GM12878 (cell line): ENCODE measurements at regions not wholly inside any gene's neighbourhood (a gene's known extent, or its start where the extent isn't known, plus 50 kb on each side); places are given as distances from the start of the nearest gene placed in this dataset.

ENCODE experiments used
- ATAC-seq: fragments of 200-7000 bp; cut with Tn5 transposase; 3 replicates; pipeline ENCODE4 v1.9.1; 2020; ENCODE audit warnings: mild to moderate bottlenecking, moderate library complexity
- BruUV-seq: library from RNA; stranded (reverse); fragments of 400-500 nt; replicated peaks from 2 replicates; lab custom pipeline; 2021; lab: Mats Ljungman, UMichigan
- CTCF ChIA-PET: fragments of 300-600 bp; sonication (Branson Sonifier 250); formaldehyde crosslinking; extraction: SDS; loops from one replicate; lab custom pipeline; 2021; ENCODE audit warnings: inconsistent platforms; lab: Yijun Ruan, JAX
- POLR2A ChIA-PET: fragments of 350-600 bp; formaldehyde crosslinking; extraction: SDS; loops from one replicate; lab custom pipeline; 2021; ENCODE audit warnings: inconsistent platforms; lab: Charles Lee
- RAD21 ChIA-PET: fragments of 300-600 bp; sonication (Branson Sonifier 250); formaldehyde crosslinking; loops from one replicate; lab custom pipeline; 2023; ENCODE audit warnings: antibody characterized with exemption; ENCODE audit not compliant: unreplicated experiment; lab: Charles Lee
- SMC1A ChIA-PET: fragments of 300-600 bp; sonication (Branson Sonifier 250); formaldehyde crosslinking; loops from one replicate; lab custom pipeline; 2023; ENCODE audit not compliant: unreplicated experiment, uncharacterized antibody; lab: Charles Lee
- DNase-seq: peaks from one replicate; pipeline ENCODE4 v3.0.0-alpha.2; 2011; ENCODE audit warnings: low read depth, low spot score
- FAIRE-seq: peaks from 3 replicates; lab custom pipeline; 2011; peaks lifted over from hg19 to GRCh38; lab: Jason Lieb, UNC
- H2AFZ ChIP-seq: 2 replicates; pipeline ENCODE4 v1.6.0; 2011; ENCODE audit warnings: low read depth, low read length, control low read depth; ENCODE audit not compliant: control insufficient read depth
- H3K27ac ChIP-seq: 2 replicates; pipeline ENCODE4 v1.5.1; 2011; ENCODE audit warnings: control low read depth; ENCODE audit not compliant: control insufficient read depth, insufficient read depth
- H3K27me3 ChIP-seq, 2 experiments: replicated peaks in 1 of 2; 2 replicates each; pipeline versions ENCODE4 v1.6.0 to v1.6.1; 2011; ENCODE audit warnings: low read length in 1 of 2; ENCODE audit not compliant: control insufficient read depth in 2 of 2, insufficient read depth in 2 of 2
- H3K36me3 ChIP-seq, 2 experiments: 2 replicates each; pipeline ENCODE4 v1.5.1; 2011; ENCODE audit warnings: low read length in 1 of 2; ENCODE audit not compliant: control insufficient read depth in 2 of 2, insufficient read depth in 2 of 2
- H3K4me1 ChIP-seq: 2 replicates; pipeline ENCODE4 v1.6.1; 2011; ENCODE audit warnings: mild to moderate bottlenecking, low read length, moderate library complexity, mixed read lengths; ENCODE audit not compliant: control insufficient read depth, insufficient read depth
- H3K4me2 ChIP-seq: 2 replicates; pipeline ENCODE4 v1.6.0; 2011; ENCODE audit warnings: control low read depth; ENCODE audit not compliant: control insufficient read depth, insufficient read depth
- H3K4me3 ChIP-seq: fragments of 200-600 bp; sonication (generic); 2 replicates; pipeline ENCODE4 v1.5.1; 2016
- H3K79me2 ChIP-seq: 2 replicates; pipeline ENCODE4 v1.6.0; 2011; ENCODE audit warnings: low read length; ENCODE audit not compliant: control insufficient read depth, insufficient read depth
- H3K9ac ChIP-seq: 2 replicates; pipeline ENCODE4 v1.8.0; 2011; ENCODE audit warnings: low read length, control low read depth, mixed read lengths; ENCODE audit not compliant: control insufficient read depth, insufficient read depth
- H3K9me3 ChIP-seq: replicated peaks from 3 replicates; pipeline ENCODE4 v1.5.1; 2011; ENCODE audit warnings: mild to moderate bottlenecking, low read length; ENCODE audit not compliant: control insufficient read depth, insufficient read depth
- H4K20me1 ChIP-seq: 2 replicates; pipeline ENCODE4 v1.6.0; 2011; ENCODE audit not compliant: control insufficient read depth, insufficient read depth
- BACH1 ChIP-seq: fragments of 450-650 bp; IDR thresholded peaks from 2 replicates; pipeline ENCODE4 v1.6.1; 2017; ENCODE audit warnings: mild to moderate bottlenecking, borderline replicate concordance
- CBFB ChIP-seq: IDR thresholded peaks from 2 replicates; pipeline ENCODE4 v1.6.1; 2016; ENCODE audit warnings: antibody characterized with exemption, low read depth
- EED ChIP-seq: sonication (generic); IDR thresholded peaks from 2 replicates; pipeline ENCODE4 v1.6.1; 2016; ENCODE audit warnings: antibody characterized with exemption, low read depth
- EZH2 ChIP-seq: IDR thresholded peaks from 2 replicates; pipeline ENCODE4 v1.6.1; 2012; ENCODE audit warnings: low read depth, mild to moderate bottlenecking, control low read depth, inconsistent platforms, low read length, borderline replicate concordance; ENCODE audit not compliant: control insufficient read depth
- IKZF1 ChIP-seq: fragments of 450-650 bp; conservative IDR thresholded peaks from 2 replicates; pipeline ENCODE4 v1.6.1; 2017; ENCODE audit warnings: antibody characterized with exemption, mild to moderate bottlenecking
- JUNB ChIP-seq: IDR thresholded peaks from 2 replicates; pipeline ENCODE4 v1.6.1; 2016; ENCODE audit warnings: antibody characterized with exemption, mild to moderate bottlenecking
- LARP7 ChIP-seq: fragments of 450-650 bp; IDR thresholded peaks from 2 replicates; pipeline ENCODE4 v1.6.1; 2017; ENCODE audit warnings: mild to moderate bottlenecking
- MYB ChIP-seq: fragments of 150-350 bp; IDR thresholded peaks from 2 replicates; pipeline ENCODE4 v1.6.1; 2014; ENCODE audit warnings: mild to moderate bottlenecking, low read depth, low read length, borderline replicate concordance
- NRF1 ChIP-seq: conservative IDR thresholded peaks from 2 replicates; pipeline ENCODE4 v1.6.1; 2011; ENCODE audit warnings: mild to moderate bottlenecking, low read depth, low read length, improper control_type of control experiment
- PRDM15 ChIP-seq: fragments of 450-650 bp; formaldehyde crosslinking; IDR thresholded peaks from 2 replicates; pipeline ENCODE4 v1.4.0; 2020; ENCODE audit warnings: mild to moderate bottlenecking, moderate library complexity
- RAD21 ChIP-seq: IDR thresholded peaks from 2 replicates; pipeline ENCODE4 v1.6.1; 2011; ENCODE audit warnings: mild to moderate bottlenecking, low read depth, low read length, moderate library complexity; ENCODE audit not compliant: insufficient read depth
- RUNX3 ChIP-seq: IDR thresholded peaks from 2 replicates; pipeline ENCODE4 v1.6.1; 2012; ENCODE audit warnings: low read length, inconsistent platforms
- SREBF1 ChIP-seq: IDR thresholded peaks from 2 replicates; pipeline ENCODE4 v1.6.1; 2012; ENCODE audit warnings: mild to moderate bottlenecking, low read length
- YBX1 ChIP-seq: fragments of 450-650 bp; IDR thresholded peaks from 2 replicates; pipeline ENCODE4 v1.6.1; 2016; ENCODE audit warnings: antibody characterized with exemption
- ZBED1 ChIP-seq: IDR thresholded peaks from 2 replicates; pipeline ENCODE4 v1.6.1; 2016; ENCODE audit warnings: borderline replicate concordance
- ZNF24 ChIP-seq: fragments of 450-650 bp; IDR thresholded peaks from 2 replicates; pipeline ENCODE4 v1.6.1; 2017; ENCODE audit warnings: antibody characterized with exemption, mild to moderate bottlenecking
- WGBS: methylation state at CpG from one replicate; pipeline ENCODE4 v1.1.6; 2016; ENCODE audit warnings: low lambda C conversion rate; ENCODE audit not compliant: insufficient replicate concordance, insufficient coverage; ENCODE audit errors: missing lambda C conversion rate; 5-methylcytosine and 5-hydroxymethylcytosine counted together
- in situ Hi-C: fragments of 300-500 bp; cut with MboI; formaldehyde crosslinking; loops from 9 replicates; pipeline ENCODE4 v1.14.3; 2018; ENCODE audit warnings: mixed read lengths
- intact Hi-C: fragments of 100-400 bp; cut with micrococcal nuclease; formaldehyde crosslinking; loops from one replicate; pipeline ENCODE4 v1.14.2; 2022; ENCODE audit not compliant: unreplicated experiment
- TF ChIP-seq, protein P1 (sequence below): IDR thresholded peaks from 2 replicates; pipeline ENCODE4 v1.6.1; 2011; ENCODE audit warnings: borderline replicate concordance, low read depth, mild to moderate bottlenecking, moderate library complexity, mixed read lengths, low read length; ENCODE audit not compliant: insufficient read depth; ENCODE audit errors: extremely low read length

DNA sequence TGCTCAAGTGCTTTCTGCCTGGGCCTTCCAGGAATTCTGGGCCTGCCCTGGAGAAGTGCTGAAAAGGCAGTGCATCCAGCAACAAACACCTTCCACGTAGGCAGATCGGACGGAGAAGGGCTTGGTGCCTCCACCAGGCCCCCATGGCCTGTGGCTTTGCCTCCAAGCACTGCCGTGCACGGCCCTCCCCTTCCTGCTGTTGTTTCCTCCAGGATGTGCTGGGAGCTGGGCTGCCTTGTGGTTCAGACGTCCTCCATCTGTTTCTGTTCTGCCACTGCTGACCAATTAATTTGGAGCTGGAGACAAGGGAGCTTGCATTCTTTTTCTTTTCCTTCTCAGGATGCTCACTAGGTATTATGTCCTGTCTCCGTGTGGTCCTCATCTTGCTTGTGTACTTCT is 197.0 kb downstream of the HRH4 start:
- Histone ChIP-seq H3K27me3 (no peaks in the 10 kb centered on the region), H3K4me2 (no peak overlapping the region), H2AFZ (no peak overlapping the region), H3K36me3 (no peaks in the 10 kb centered on the region), H3K4me3 (no peak overlapping the region), H4K20me1 (no peaks in the 10 kb centered on the region), H3K9ac (no peak overlapping the region), H3K27ac (no peak overlapping the region), H3K4me1 (no peaks in the 10 kb centered on the region; the same call in 1 of the 2 replicates), H3K9me3 (no peaks in the 10 kb centered on the region), H3K79me2 (no peaks in the 10 kb centered on the region)
- DNase-seq, result no peak
- WGBS, result 38% methylated on average over 7 of the region's 7 CpGs
- in situ Hi-C loops (no loop called here), intact Hi-C loops (no loop called here)
- no peak for ATAC-seq
- CTCF ChIA-PET, result interaction anchor here (1.8 kb wide), 1 partner anchor 170 kb away, joined by 5 read pairs; no protein-coding TSS in a partner anchor
- TF ChIP-seq BACH1 (no peak), ZNF24 (no peak), EED (no peak), JUNB (no peak), IKZF1 (no peak), RAD21 (no peak), LARP7 (no peak), MYB (no peak), EZH2 (no peak), NRF1 (no peak), CBFB (no peak), PRDM15 (CRISPR knock-in tag) (no peak), RUNX3 (no peak), ZBED1 (no peak), SREBF1 (no peak), YBX1 (no peak)
- TF ChIP-seq, protein P1, sequence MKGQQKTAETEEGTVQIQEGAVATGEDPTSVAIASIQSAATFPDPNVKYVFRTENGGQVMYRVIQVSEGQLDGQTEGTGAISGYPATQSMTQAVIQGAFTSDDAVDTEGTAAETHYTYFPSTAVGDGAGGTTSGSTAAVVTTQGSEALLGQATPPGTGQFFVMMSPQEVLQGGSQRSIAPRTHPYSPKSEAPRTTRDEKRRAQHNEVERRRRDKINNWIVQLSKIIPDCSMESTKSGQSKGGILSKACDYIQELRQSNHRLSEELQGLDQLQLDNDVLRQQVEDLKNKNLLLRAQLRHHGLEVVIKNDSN, result no peak
- POLR2A ChIA-PET, result no interaction called here
- RAD21 ChIA-PET, result no interaction called here
- no TSS peak for BruUV-seq
- FAIRE-seq, result no peak
- SMC1A ChIA-PET, result no interaction called here
